Hepatocyte (in vitro differentiated cells): ENCODE measurements at regions not wholly inside any gene's neighbourhood (a gene's known extent, or its start where the extent isn't known, plus 50 kb on each side); places are given as distances from the start of the nearest gene placed in this dataset.

Experiments
- DNase-seq: peaks from one replicate; pipeline ENCODE4 v3.0.0-alpha.2; 2016; ENCODE audit warnings: low spot score
- H2AFZ ChIP-seq: fragments of 200-600 bp; sonication (generic); 2 replicates; pipeline ENCODE4 v1.6.0; 2016; ENCODE audit warnings: antibody characterized with exemption, mild to moderate bottlenecking
- H3K27ac ChIP-seq: fragments of 200-600 bp; sonication (generic); 2 replicates; pipeline ENCODE4 v1.5.1; 2016; ENCODE audit warnings: mild to moderate bottlenecking
- H3K27me3 ChIP-seq: fragments of 200-600 bp; sonication (generic); 2 replicates; pipeline ENCODE4 v1.6.1; 2016
- H3K36me3 ChIP-seq: fragments of 200-600 bp; sonication (generic); replicated peaks from 2 replicates; pipeline ENCODE4 v1.5.1; 2016; ENCODE audit warnings: low read depth; ENCODE audit not compliant: insufficient read depth
- H3K4me1 ChIP-seq: fragments of 200-600 bp; sonication (generic); 2 replicates; pipeline ENCODE4 v1.5.1; 2016; ENCODE audit warnings: mild to moderate bottlenecking, moderate library complexity; ENCODE audit not compliant: insufficient read depth
- H3K4me2 ChIP-seq: fragments of 200-600 bp; sonication (generic); 2 replicates; pipeline ENCODE4 v1.6.0; 2016
- H3K4me3 ChIP-seq: fragments of 200-600 bp; sonication (generic); 2 replicates; pipeline ENCODE4 v1.5.1; 2016; ENCODE audit warnings: mild to moderate bottlenecking
- H3K79me2 ChIP-seq: fragments of 200-600 bp; sonication (generic); 2 replicates; pipeline ENCODE4 v1.6.0; 2017; ENCODE audit warnings: mild to moderate bottlenecking
- H3K9me2 ChIP-seq: fragments of 200-600 bp; sonication (generic); replicated peaks from 2 replicates; pipeline ENCODE4 v1.6.0; 2017; ENCODE audit warnings: mild to moderate bottlenecking; ENCODE audit not compliant: insufficient read depth
- H3K9me3 ChIP-seq: fragments of 200-600 bp; sonication (generic); 2 replicates; pipeline ENCODE4 v1.5.1; 2016; ENCODE audit warnings: low read depth, mild to moderate bottlenecking
- H4K20me1 ChIP-seq: fragments of 200-600 bp; sonication (generic); 2 replicates; pipeline ENCODE4 v1.6.0; 2016; ENCODE audit warnings: mild to moderate bottlenecking; ENCODE audit not compliant: insufficient read depth, poor library complexity, severe bottlenecking
- CTCF ChIP-seq: fragments of 200-600 bp; sonication (generic); IDR thresholded peaks from 2 replicates; pipeline ENCODE4 v1.5.1; 2016; ENCODE audit warnings: antibody characterized with exemption, mild to moderate bottlenecking; ENCODE audit not compliant: poor library complexity
- EZH2 ChIP-seq: fragments of 200-600 bp; sonication (generic); IDR thresholded peaks from 2 replicates; pipeline ENCODE4 v1.6.1; 2016; ENCODE audit warnings: antibody characterized with exemption, mild to moderate bottlenecking, borderline replicate concordance
- EZH2phosphoT487 ChIP-seq: fragments of 200-600 bp; sonication (generic); IDR thresholded peaks from one replicate; pipeline ENCODE4 v1.6.1; 2018; ENCODE audit warnings: antibody characterized with exemption, mild to moderate bottlenecking, low read depth, moderate library complexity; ENCODE audit not compliant: unreplicated experiment, severe bottlenecking
- WGBS: methylation state at CpG from one replicate; pipeline ENCODE4 v1.1.6; 2016; ENCODE audit warnings: low lambda C conversion rate; ENCODE audit errors: missing lambda C conversion rate; 5-methylcytosine and 5-hydroxymethylcytosine counted together

- Histone ChIP-seq H3K79me2 (no peaks in the 10 kb centered on the region), H3K4me1 (peaks cover 8% of the 10 kb centered on the region), H3K4me3 (no peak overlapping the region), H2AFZ (no peak overlapping the region), H3K27ac (no peak overlapping the region), H3K27me3 (no peaks in the 10 kb centered on the region), H3K36me3 (no peaks in the 10 kb centered on the region), H3K9me2 (no peaks in the 10 kb centered on the region), H4K20me1 (no peaks in the 10 kb centered on the region), H3K4me2 (no peak overlapping the region), H3K9me3 (no peaks in the 10 kb centered on the region)
- WGBS, result 99% methylated on average over 3 of the region's 3 CpGs
- TF ChIP-seq EZH2phosphoT487 (no peak), CTCF (no peak), EZH2 (no peak)
- no peak for DNase-seq
These were observed 137.8 kb upstream of the CAV2 start for GRCh38 chr7:116361767-116362166.

GRCh38 chr7:116363637-116364432 lies 135.7 kb upstream of the CAV2 start:
- no peaks in the 10 kb centered on the region for H3K36me3 ChIP-seq
- H3K4me1 ChIP-seq, result no peaks in the 10 kb centered on the region
- H2AFZ ChIP-seq, result no peak overlapping the region
- no peak overlapping the region for H3K4me3 ChIP-seq
- no peaks in the 10 kb centered on the region for H4K20me1 ChIP-seq
- no peak overlapping the region for H3K4me2 ChIP-seq
- DNase-seq, result no peak
- no peaks in the 10 kb centered on the region for H3K27me3 ChIP-seq
- no peaks in the 10 kb centered on the region for H3K9me3 ChIP-seq
- H3K9me2 ChIP-seq, result no peaks in the 10 kb centered on the region
- no peaks in the 10 kb centered on the region for H3K79me2 ChIP-seq
- TF ChIP-seq EZH2phosphoT487, result no peak
- no peak for TF ChIP-seq EZH2
- no peak for TF ChIP-seq CTCF
- WGBS, result 91% methylated on average over 9 of the region's 9 CpGs
- H3K27ac ChIP-seq, result no peak overlapping the region

GRCh38 chr7:116364469-116364868 lies 135.1 kb upstream of the CAV2 start:
- H2AFZ ChIP-seq, result no peak overlapping the region
- no peaks in the 10 kb centered on the region for H4K20me1 ChIP-seq
- no peak overlapping the region for H3K4me2 ChIP-seq
- no peaks in the 10 kb centered on the region for H3K27me3 ChIP-seq
- H3K4me1 ChIP-seq, result no peaks in the 10 kb centered on the region
- no peaks in the 10 kb centered on the region for H3K79me2 ChIP-seq
- WGBS, result 78% methylated on average over 2 of the region's 2 CpGs
- no peak for DNase-seq
- no peaks in the 10 kb centered on the region for H3K36me3 ChIP-seq
- H3K9me3 ChIP-seq, result no peaks in the 10 kb centered on the region
- no peak overlapping the region for H3K27ac ChIP-seq
- H3K9me2 ChIP-seq, result no peaks in the 10 kb centered on the region
- no peak for TF ChIP-seq EZH2phosphoT487
- no peak for TF ChIP-seq EZH2
- TF ChIP-seq CTCF, result no peak
- H3K4me3 ChIP-seq, result no peak overlapping the region
